Calu3 (cell line): ENCODE measurements at regions not wholly inside any gene's neighbourhood (a gene's known extent, or its start where the extent isn't known, plus 50 kb on each side); places are given as distances from the start of the nearest gene placed in this dataset.

Experiments
- BruUV-seq: library from RNA; stranded (reverse); fragments of 400-500 nt; replicated peaks from 2 replicates; lab custom pipeline; 2021; lab: Mats Ljungman, UMichigan
- CTCF ChIA-PET: fragments of 300-600 bp; sonication (Branson Sonifier 250); formaldehyde crosslinking; loops from one replicate; lab custom pipeline; 2022; ENCODE audit warnings: antibody characterized with exemption; lab: Charles Lee
- DNase-seq: peaks from one replicate; pipeline ENCODE4 v3.0.0; 2022
- H3K27ac Mint-ChIP-seq: one replicate; pipeline ENCODE4 v1.8.0; 2022; ENCODE audit warnings: mixed read lengths; ENCODE audit not compliant: unreplicated experiment
- H3K27me3 Mint-ChIP-seq: one replicate; pipeline ENCODE4 v1.8.0; 2022; ENCODE audit warnings: mixed read lengths; ENCODE audit not compliant: unreplicated experiment
- H3K36me3 Mint-ChIP-seq: one replicate; pipeline ENCODE4 v1.8.0; 2022; ENCODE audit warnings: mild to moderate bottlenecking, moderate library complexity, mixed read lengths; ENCODE audit not compliant: insufficient read depth, unreplicated experiment
- H3K4me1 Mint-ChIP-seq: one replicate; pipeline ENCODE4 v1.8.0; 2022; ENCODE audit warnings: mild to moderate bottlenecking, low read depth, mixed read lengths; ENCODE audit not compliant: unreplicated experiment
- H3K4me3 Mint-ChIP-seq: one replicate; pipeline ENCODE4 v1.8.0; 2022; ENCODE audit warnings: mild to moderate bottlenecking, low read depth, moderate library complexity, mixed read lengths; ENCODE audit not compliant: unreplicated experiment
- H3K9me3 Mint-ChIP-seq: one replicate; pipeline ENCODE4 v1.8.0; 2022; ENCODE audit warnings: low read depth, mixed read lengths; ENCODE audit not compliant: unreplicated experiment
- CTCF ChIP-seq: fragments of 200-600 bp; IDR thresholded peaks from one replicate; pipeline ENCODE4 v1.8.0; 2022; ENCODE audit warnings: antibody characterized with exemption; ENCODE audit not compliant: unreplicated experiment
- intact Hi-C: fragments of 100-400 bp; cut with micrococcal nuclease; formaldehyde crosslinking; loops from one replicate; pipeline ENCODE4 v1.10.0; 2022; ENCODE audit not compliant: unreplicated experiment

GRCh38 chr3:176769547-176770190 is 427.6 kb downstream of the TBL1XR1 start:
- Mint-ChIP-seq H3K9me3 (peaks cover 15% of the 10 kb centered on the region), H3K36me3 (no peaks in the 10 kb centered on the region), H3K27me3 (peaks cover 7% of the 10 kb centered on the region), H3K27ac (no peak overlapping the region), H3K4me3 (no peak overlapping the region), H3K4me1 (no peaks in the 10 kb centered on the region)
- intact Hi-C loops: no loop called here
- CTCF ChIA-PET: no interaction called here
- DNase-seq: no peak
- BruUV-seq: no TSS peak
- no peak for TF ChIP-seq CTCF

GRCh38 chr3:176767385-176767784 is 429.9 kb downstream of the TBL1XR1 start:
- no peak for DNase-seq
- TF ChIP-seq CTCF: no peak
- Mint-ChIP-seq H3K36me3 (no peaks in the 10 kb centered on the region), H3K4me1 (no peaks in the 10 kb centered on the region), H3K27ac (no peak overlapping the region), H3K9me3 (peaks cover 14% of the 10 kb centered on the region), H3K27me3 (peaks cover 7% of the 10 kb centered on the region), H3K4me3 (no peak overlapping the region)
- BruUV-seq: no TSS peak
- CTCF ChIA-PET: no interaction called here
- intact Hi-C loops: no loop called here

- CTCF ChIA-PET: no interaction called here
- no peak for DNase-seq
- Mint-ChIP-seq H3K27me3 (peaks cover 7% of the 10 kb centered on the region), H3K9me3 (peaks cover 14% of the 10 kb centered on the region), H3K36me3 (no peaks in the 10 kb centered on the region), H3K27ac (no peak overlapping the region), H3K4me1 (no peaks in the 10 kb centered on the region), H3K4me3 (no peak overlapping the region)
- no TSS peak for BruUV-seq
- intact Hi-C loops: no loop called here
- TF ChIP-seq CTCF: no peak
Measured at GRCh38 chr3:176766862-176767261, 430.4 kb downstream of the TBL1XR1 start.

- no peak overlapping the region for H3K4me3 Mint-ChIP-seq
- no peaks in the 10 kb centered on the region for H3K4me1 Mint-ChIP-seq
- BruUV-seq: no TSS peak
- H3K36me3 Mint-ChIP-seq: no peaks in the 10 kb centered on the region
- peaks cover 14% of the 10 kb centered on the region for H3K9me3 Mint-ChIP-seq
- intact Hi-C loops: no loop called here
- no peak overlapping the region for H3K27ac Mint-ChIP-seq
- no peak for DNase-seq
- CTCF ChIA-PET: no interaction called here
- TF ChIP-seq CTCF: no peak
- peaks cover 7% of the 10 kb centered on the region for H3K27me3 Mint-ChIP-seq
Measured at GRCh38 chr3:176765382-176765900, 431.8 kb downstream of the TBL1XR1 start.
